ENCODE measurements at regions not wholly inside any gene's neighbourhood (a gene's known extent, or its start where the extent isn't known, plus 50 kb on each side); places are given as distances from the start of the nearest gene placed in this dataset.

GRCh38 chr1:93750955-93751354 is 69.3 kb upstream of the BCAR3 start:
- TF ChIP-seq CTCF (IDR thresholded peaks at IDR 0.05) (no peak), MAX (CRISPR knock-in tag; IDR thresholded peaks at IDR 0.05) (no peak), E2F1 (CRISPR knock-in tag; IDR thresholded peaks at IDR 0.05) (no peak), TEAD4 (CRISPR knock-in tag; IDR thresholded peaks at IDR 0.05) (no peak), ZBTB43 (CRISPR knock-in tag; IDR thresholded peaks at IDR 0.05) (no peak), NFYB (CRISPR knock-in tag; conservative IDR thresholded peaks at IDR 0.05; ENCODE audit: low read depth) (no peak), ZNF138 (CRISPR knock-in tag; conservative IDR thresholded peaks at IDR 0.05) (no peak), E2F5 (CRISPR knock-in tag; IDR thresholded peaks at IDR 0.05) (no peak), E2F4 (CRISPR knock-in tag; IDR thresholded peaks at IDR 0.05; ENCODE audit: borderline replicate concordance, low read depth) (no peak), JUN (CRISPR knock-in tag; IDR thresholded peaks at IDR 0.05) (no peak), CREB1 (CRISPR knock-in tag; IDR thresholded peaks at IDR 0.05) (no peak), ZNF416 (CRISPR knock-in tag; IDR thresholded peaks at IDR 0.05) (no peak)

Data from WTC11 (cell line).